AG04450 (cell line): ENCODE measurements at regions not wholly inside any gene's neighbourhood (a gene's known extent, or its start where the extent isn't known, plus 50 kb on each side); places are given as distances from the start of the nearest gene placed in this dataset.

Experiments
- CTCF ChIA-PET: fragments of 300-600, 350-600 bp; formaldehyde crosslinking; extraction: SDS; loops from one replicate; lab custom pipeline; 2022; ENCODE audit warnings: antibody characterized with exemption, inconsistent platforms; lab: Charles Lee
- POLR2A ChIA-PET: fragments of 350-600 bp; formaldehyde crosslinking; extraction: SDS; loops from one replicate; lab custom pipeline; 2021; ENCODE audit warnings: antibody characterized with exemption, inconsistent platforms; lab: Yijun Ruan, JAX
- DNase-seq: peaks from one replicate; pipeline ENCODE4 v3.0.0-alpha.2; 2011; ENCODE audit warnings: low read depth, low spot score
- H3K27ac ChIP-seq: one replicate; pipeline ENCODE4 v1.5.1; 2012; ENCODE audit warnings: low read depth, low read length, control low read depth
- H3K27me3 ChIP-seq: one replicate; pipeline ENCODE4 v1.6.0; 2012; ENCODE audit warnings: low read length; ENCODE audit not compliant: control insufficient read depth, insufficient read depth
- H3K4me3 ChIP-seq: 2 replicates; pipeline ENCODE4 v1.5.1; 2011; ENCODE audit warnings: mild to moderate bottlenecking, low read depth, low read length, control low read depth
- H3K9me3 ChIP-seq: 2 replicates; pipeline ENCODE4 v1.5.1; 2012; ENCODE audit warnings: low read length; ENCODE audit not compliant: control insufficient read depth, insufficient read depth
- CTCF ChIP-seq: IDR thresholded peaks from 2 replicates; pipeline ENCODE4 v1.5.1; 2011; ENCODE audit warnings: low read depth, low read length, control low read depth, inconsistent platforms

- Histone ChIP-seq H3K4me3 (no peak overlapping the region), H3K27ac (no peak overlapping the region), H3K27me3 (no peaks in the 10 kb centered on the region), H3K9me3 (no peaks in the 10 kb centered on the region)
- ChIA-PET POLR2A (no interaction called here), CTCF (interaction anchor here (0.6 kb wide), 1 partner anchor 83 kb away, joined by 4 read pairs; no protein-coding TSS in a partner anchor)
- no peak for TF ChIP-seq CTCF
- DNase-seq = no peak
Measured at GRCh38 chr3:187925326-187925725, 180.1 kb upstream of the BCL6 start.

GRCh38 chr3:187926620-187927019, 181.4 kb upstream of the BCL6 start:
- H3K27me3 ChIP-seq = no peaks in the 10 kb centered on the region
- no peak for DNase-seq
- CTCF ChIA-PET = interaction anchor here (1.0 to 1.5 kb wide), 3 partner anchors 9 to 186 kb away, joined by 3 to 5 read pairs (median 4); no protein-coding TSS in a partner anchor
- no peak overlapping the region for H3K27ac ChIP-seq
- no peak overlapping the region for H3K4me3 ChIP-seq
- no peak for TF ChIP-seq CTCF
- H3K9me3 ChIP-seq = no peaks in the 10 kb centered on the region
- POLR2A ChIA-PET = no interaction called here

GRCh38 chr3:187927565-187927964, 182.3 kb upstream of the BCL6 start:
- no peak overlapping the region for H3K4me3 ChIP-seq
- no peak for TF ChIP-seq CTCF
- no peak overlapping the region for H3K27ac ChIP-seq
- DNase-seq = no peak
- no peaks in the 10 kb centered on the region for H3K9me3 ChIP-seq
- H3K27me3 ChIP-seq = no peaks in the 10 kb centered on the region
- ChIA-PET CTCF (interaction anchor here (1.5 kb wide), 2 partner anchors 10 to 187 kb away, joined by 4 read pairs; no protein-coding TSS in a partner anchor), POLR2A (no interaction called here)

GRCh38 chr3:187929112-187929816, 184.0 kb upstream of the BCL6 start:
- Histone ChIP-seq H3K4me3 (no peak overlapping the region), H3K27ac (no peak overlapping the region), H3K27me3 (no peaks in the 10 kb centered on the region), H3K9me3 (no peaks in the 10 kb centered on the region)
- no peak for DNase-seq
- POLR2A ChIA-PET = no interaction called here
- CTCF ChIA-PET = no interaction called here
- no peak for TF ChIP-seq CTCF

- DNase-seq = no peak
- Histone ChIP-seq H3K4me3 (no peak overlapping the region), H3K9me3 (no peaks in the 10 kb centered on the region), H3K27ac (no peak overlapping the region), H3K27me3 (no peaks in the 10 kb centered on the region)
- TF ChIP-seq CTCF = no peak
- ChIA-PET POLR2A (no interaction called here), CTCF (no interaction called here)
Measured at GRCh38 chr3:187930021-187930420, 184.8 kb upstream of the BCL6 start.
